A549 (cell line): ENCODE measurements at regions not wholly inside any gene's neighbourhood (a gene's known extent, or its start where the extent isn't known, plus 50 kb on each side); places are given as distances from the start of the nearest gene placed in this dataset.

Experiments used
- ATAC-seq, 2 experiments: fragments of 200-7000 bp in 1 of 2; fragments of >200 bp in 1 of 2; cut with Nextera tagmentation in 1 of 2; cut with Tn5 transposase in 1 of 2; 3 replicates each; pipeline versions ENCODE4 v1.8.0 to v1.9.1; 2018 to 2020; ENCODE audit warnings: mild to moderate bottlenecking in 1 of 2, moderate library complexity in 1 of 2
- CTCF ChIA-PET: fragments of 300-600 bp; sonication (Branson Sonifier 250); formaldehyde crosslinking; extraction: SDS; loops from one replicate; lab custom pipeline; 2021; ENCODE audit warnings: antibody characterized with exemption, inconsistent platforms; lab: Yijun Ruan, JAX
- POLR2A ChIA-PET: fragments of 350-600 bp; formaldehyde crosslinking; extraction: SDS; loops from one replicate; lab custom pipeline; 2021; ENCODE audit warnings: antibody characterized with exemption, inconsistent platforms; lab: Yijun Ruan, JAX
- DNase-seq, 2 experiments: peaks; one replicate each; pipeline versions ENCODE4 v3.0.0 to v3.0.0-alpha.2; 2011 to 2016; ENCODE audit warnings: low read depth in 1 of 2, low spot score in 1 of 2
- FAIRE-seq: peaks from 2 replicates; lab custom pipeline; 2011; peaks lifted over from hg19 to GRCh38; lab: Jason Lieb, UNC
- H3K27ac ChIP-seq, 2 experiments: fragments of >200 bp; sonication (Bioruptor Twin); formaldehyde crosslinking; 3 replicates each; pipeline ENCODE4 v1.5.1; 2016 to 2017
- H3K4me1 ChIP-seq: fragments of >200 bp; sonication (Bioruptor Twin); formaldehyde crosslinking; 3 replicates; pipeline ENCODE4 v1.6.1; 2016
- H3K4me2 ChIP-seq: fragments of >200 bp; sonication (Bioruptor Twin); formaldehyde crosslinking; 3 replicates; pipeline ENCODE4 v1.6.1; 2016
- H3K4me3 ChIP-seq: fragments of >200 bp; sonication (Bioruptor Twin); formaldehyde crosslinking; 3 replicates; pipeline ENCODE4 v1.5.1; 2016
- H3K9me3 ChIP-seq: fragments of >200 bp; sonication (Bioruptor Twin); formaldehyde crosslinking; 3 replicates; pipeline ENCODE4 v1.6.1; 2016
- CBX8 ChIP-seq: fragments of 200-600 bp; sonication (generic); IDR thresholded peaks from 2 replicates; pipeline ENCODE4 v1.6.1; 2016
- CEBPB ChIP-seq, 2 experiments: fragments of >200 bp in 1 of 2; sonication (Bioruptor Twin) in 1 of 2; formaldehyde crosslinking in 1 of 2; IDR thresholded peaks; 2 replicates each; pipeline ENCODE4 v1.6.1; 2012 to 2016
- CHD4 ChIP-seq: fragments of 200-600 bp; sonication (generic); IDR thresholded peaks from 2 replicates; pipeline ENCODE4 v1.6.1; 2016; ENCODE audit warnings: antibody characterized with exemption, mild to moderate bottlenecking, borderline replicate concordance
- EHF ChIP-seq: fragments of 250-450 bp; sonication (Bioruptor Pico); IDR thresholded peaks from 2 replicates; pipeline ENCODE4 v1.5.0; 2020; ENCODE audit warnings: mild to moderate bottlenecking
- EP300 ChIP-seq, 2 experiments: fragments of >200 bp; sonication (Bioruptor Twin); formaldehyde crosslinking; IDR thresholded peaks; 2 replicates in 1 of 2; 3 replicates in 1 of 2; pipeline ENCODE4 v1.6.1; 2016 to 2017
- FOSL2 ChIP-seq, 2 experiments: fragments of 450-650 bp in 1 of 2; fragments of >200 bp in 1 of 2; sonication (Bioruptor Twin) in 1 of 2; formaldehyde crosslinking; IDR thresholded peaks; 2 replicates each; pipeline versions ENCODE4 v1.5.0 to v1.6.1; 2016 to 2020; ENCODE audit warnings: mild to moderate bottlenecking in 1 of 2, moderate library complexity in 1 of 2
- FOXS1 ChIP-seq: fragments of 250-450 bp; sonication (Bioruptor Pico); IDR thresholded peaks from 2 replicates; pipeline ENCODE4 v1.5.0; 2020; ENCODE audit warnings: mild to moderate bottlenecking, moderate library complexity
- GATA3 ChIP-seq: IDR thresholded peaks from 2 replicates; pipeline ENCODE4 v1.6.1; 2012; ENCODE audit warnings: borderline replicate concordance
- HDAC2 ChIP-seq: fragments of 200-600 bp; sonication (generic); IDR thresholded peaks from 2 replicates; pipeline ENCODE4 v1.6.1; 2016
- HEYL ChIP-seq: fragments of 250-450 bp; sonication (Bioruptor Pico); IDR thresholded peaks from 2 replicates; pipeline ENCODE4 v1.8.0; 2021; ENCODE audit warnings: mild to moderate bottlenecking, moderate library complexity
- HMGXB4 ChIP-seq: fragments of 250-450 bp; sonication (Bioruptor Pico); IDR thresholded peaks from 2 replicates; pipeline ENCODE4 v1.5.0; 2021; ENCODE audit warnings: mild to moderate bottlenecking, moderate library complexity, borderline replicate concordance
- JUNB ChIP-seq: fragments of >200 bp; sonication (Bioruptor Twin); formaldehyde crosslinking; IDR thresholded peaks from 2 replicates; pipeline ENCODE4 v1.6.1; 2016
- KDM1A ChIP-seq: fragments of 200-600 bp; sonication (generic); IDR thresholded peaks from 2 replicates; pipeline ENCODE4 v1.6.1; 2016; ENCODE audit warnings: low read depth, mild to moderate bottlenecking
- MAX ChIP-seq: IDR thresholded peaks from 2 replicates; pipeline ENCODE4 v1.6.1; 2012
- MAZ ChIP-seq: fragments of 150-350 bp; IDR thresholded peaks from 2 replicates; pipeline ENCODE4 v1.6.1; 2014; ENCODE audit warnings: antibody characterized with exemption, low read depth, low read length, borderline replicate concordance
- MYC ChIP-seq: IDR thresholded peaks from 2 replicates; pipeline ENCODE4 v1.6.1; 2012; ENCODE audit warnings: mild to moderate bottlenecking, inconsistent platforms, low read length, improper control_type of control experiment, borderline replicate concordance
- RARB ChIP-seq: fragments of 250-450 bp; sonication (Bioruptor Pico); IDR thresholded peaks from 2 replicates; pipeline ENCODE4 v1.8.0; 2021; ENCODE audit warnings: mild to moderate bottlenecking, moderate library complexity
- REST ChIP-seq: fragments of 200-600 bp; sonication (generic); IDR thresholded peaks from 2 replicates; pipeline ENCODE4 v1.6.1; 2016; ENCODE audit warnings: antibody characterized with exemption, mild to moderate bottlenecking, moderate library complexity
- RNF2 ChIP-seq: fragments of 200-600 bp; sonication (generic); IDR thresholded peaks from 2 replicates; pipeline ENCODE4 v1.6.1; 2016; ENCODE audit warnings: low read depth, mild to moderate bottlenecking, antibody characterized with exemption, moderate library complexity, borderline replicate concordance
- TP53 ChIP-seq: fragments of 250-450 bp; sonication (Bioruptor Pico); IDR thresholded peaks from 2 replicates; pipeline ENCODE4 v1.5.0; 2021; ENCODE audit warnings: mild to moderate bottlenecking, moderate library complexity
- ZC3H11A ChIP-seq: fragments of 450-650 bp; IDR thresholded peaks from 2 replicates; pipeline ENCODE4 v1.6.1; 2014; ENCODE audit warnings: antibody characterized with exemption, mild to moderate bottlenecking
- WGBS: methylation state at CpG from one replicate; pipeline ENCODE4 v1.1.6; 2017; ENCODE audit errors: missing lambda C conversion rate; 5-methylcytosine and 5-hydroxymethylcytosine counted together

- TF ChIP-seq ZC3H11A = no peak
Observed at GRCh38 chr13:111558700-111559088, 238.3 kb downstream of the TEX29 start (continued).

- 6% methylated on average over 6 of the region's 26 CpGs for WGBS
- H3K4me3 ChIP-seq = no peak overlapping the region
- H3K4me1 ChIP-seq = no peaks in the 10 kb centered on the region
- ChIA-PET CTCF (no interaction called here), POLR2A (no interaction called here)
- no peak for TF ChIP-seq EP300 (IDR thresholded peaks at IDR 0.05)
- no peak for TF ChIP-seq TP53 (CRISPR knock-in tag)
- no peak for TF ChIP-seq CHD4
- TF ChIP-seq MYC = no peak
- no peak for TF ChIP-seq HDAC2
- TF ChIP-seq CBX8 = no peak
- no peak for TF ChIP-seq RARB (CRISPR knock-in tag)
- no peak for TF ChIP-seq RNF2
- TF ChIP-seq CEBPB (IDR thresholded peaks at IDR 0.05) = no peak
- no peak for TF ChIP-seq EHF (CRISPR knock-in tag)
- no peak for TF ChIP-seq MAZ
- TF ChIP-seq GATA3 = no peak
- no peak for TF ChIP-seq KDM1A
- TF ChIP-seq MAX = no peak
- TF ChIP-seq HMGXB4 (CRISPR knock-in tag) = no peak
- no peak for TF ChIP-seq HEYL
- no peak for TF ChIP-seq FOSL2 (IDR thresholded peaks at IDR 0.05)
- no peak for TF ChIP-seq FOSL2 (CRISPR knock-in tag; IDR thresholded peaks at IDR 0.05)
- no peak for TF ChIP-seq FOXS1 (CRISPR knock-in tag)
- TF ChIP-seq JUNB = no peak
- TF ChIP-seq REST = no peak
- no peaks in the 10 kb centered on the region for H3K9me3 ChIP-seq
- DNase-seq = no peak
- ATAC-seq = no peak
- H3K27ac ChIP-seq = no peak overlapping the region
- FAIRE-seq = no peak
- no peak overlapping the region for H3K4me2 ChIP-seq
Observed at GRCh38 chr13:111559612-111560403, 239.4 kb downstream of the TEX29 start.
